ENCODE measurements at regions not wholly inside any gene's neighbourhood (a gene's known extent, or its start where the extent isn't known, plus 50 kb on each side); places are given as distances from the start of the nearest gene placed in this dataset.

DNA sequence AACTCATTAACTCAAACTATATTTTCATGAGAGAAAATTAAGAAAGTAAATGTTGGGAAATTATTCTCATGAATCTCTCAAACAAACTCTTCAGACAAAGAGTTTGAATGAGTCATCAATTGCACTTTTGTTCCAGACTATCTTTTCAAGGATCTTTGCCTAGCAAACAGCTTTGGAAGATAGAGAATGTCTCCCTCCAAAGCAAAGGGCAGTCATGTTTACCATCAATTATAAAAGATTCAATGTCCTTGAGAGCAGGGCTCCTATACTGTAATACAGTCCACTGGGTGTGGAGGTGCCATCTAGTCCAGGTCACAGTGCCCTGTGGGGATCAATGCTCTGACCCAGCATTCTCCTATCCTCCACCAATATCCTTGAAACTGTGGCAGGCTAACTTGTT, 1429.3 kb downstream of the EFNA5 start:
- TF ChIP-seq ZNF510 (tag by site-specific recombination; IDR thresholded peaks at IDR 0.05; ENCODE audit: insufficient replicate concordance) (no peak), ZNF747 (tag by site-specific recombination; IDR thresholded peaks at IDR 0.05) (no peak), ZNF610 (tag by site-specific recombination; IDR thresholded peaks at IDR 0.05; ENCODE audit: borderline replicate concordance) (no peak), BCL11A (tag by site-specific recombination; IDR thresholded peaks at IDR 0.05; ENCODE audit: low read depth) (no peak), ZFP41 (tag by site-specific recombination; IDR thresholded peaks at IDR 0.05; ENCODE audit: borderline replicate concordance) (no peak), SP7 (tag by site-specific recombination; IDR thresholded peaks at IDR 0.05) (no peak), ZBTB7A (tag by site-specific recombination; IDR thresholded peaks at IDR 0.05; ENCODE audit: low read depth) (no peak), ZNF114 (tag by site-specific recombination; IDR thresholded peaks at IDR 0.05) (no peak), ZNF211 (tag by site-specific recombination; IDR thresholded peaks at IDR 0.05; ENCODE audit: low read depth) (no peak), ZNF140 (tag by site-specific recombination; IDR thresholded peaks at IDR 0.05) (no peak), ZNF311 (tag by site-specific recombination; IDR thresholded peaks at IDR 0.05; ENCODE audit: borderline replicate concordance) (no peak), ZNF501 (tag by site-specific recombination; IDR thresholded peaks at IDR 0.05) (no peak), ZNF239 (tag by site-specific recombination; IDR thresholded peaks at IDR 0.05) (no peak)
- TF ChIP-seq, protein P1, sequence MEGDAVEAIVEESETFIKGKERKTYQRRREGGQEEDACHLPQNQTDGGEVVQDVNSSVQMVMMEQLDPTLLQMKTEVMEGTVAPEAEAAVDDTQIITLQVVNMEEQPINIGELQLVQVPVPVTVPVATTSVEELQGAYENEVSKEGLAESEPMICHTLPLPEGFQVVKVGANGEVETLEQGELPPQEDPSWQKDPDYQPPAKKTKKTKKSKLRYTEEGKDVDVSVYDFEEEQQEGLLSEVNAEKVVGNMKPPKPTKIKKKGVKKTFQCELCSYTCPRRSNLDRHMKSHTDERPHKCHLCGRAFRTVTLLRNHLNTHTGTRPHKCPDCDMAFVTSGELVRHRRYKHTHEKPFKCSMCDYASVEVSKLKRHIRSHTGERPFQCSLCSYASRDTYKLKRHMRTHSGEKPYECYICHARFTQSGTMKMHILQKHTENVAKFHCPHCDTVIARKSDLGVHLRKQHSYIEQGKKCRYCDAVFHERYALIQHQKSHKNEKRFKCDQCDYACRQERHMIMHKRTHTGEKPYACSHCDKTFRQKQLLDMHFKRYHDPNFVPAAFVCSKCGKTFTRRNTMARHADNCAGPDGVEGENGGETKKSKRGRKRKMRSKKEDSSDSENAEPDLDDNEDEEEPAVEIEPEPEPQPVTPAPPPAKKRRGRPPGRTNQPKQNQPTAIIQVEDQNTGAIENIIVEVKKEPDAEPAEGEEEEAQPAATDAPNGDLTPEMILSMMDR (tag by site-specific recombination; IDR thresholded peaks at IDR 0.05): no peak

Measured in HEK293 (cell line).